Ascending aorta (tissue), 2 donors: ENCODE measurements at regions not wholly inside any gene's neighbourhood (a gene's known extent, or its start where the extent isn't known, plus 50 kb on each side); places are given as distances from the start of the nearest gene placed in this dataset.

Experiments used
- DNase-seq, 2 donors: peaks; one replicate each; pipeline ENCODE4 v3.0.0-alpha.2; 2019; ENCODE audit warnings: low spot score in 2 of 2
- H3K27ac ChIP-seq, 2 donors: fragments of 200-600 bp; sonication (generic); one replicate each; pipeline ENCODE4 v1.5.1; 2016 to 2017; ENCODE audit warnings: mild to moderate bottlenecking in 1 of 2
- H3K27me3 ChIP-seq: fragments of 200-600 bp; sonication (generic); one replicate; pipeline ENCODE4 v1.5.1; 2017
- H3K36me3 ChIP-seq, 2 donors: fragments of 200-600 bp; sonication (generic); one replicate each; pipeline ENCODE4 v1.5.1; 2016
- H3K4me1 ChIP-seq, 2 donors: fragments of 200-600 bp; sonication (generic); one replicate each; pipeline ENCODE4 v1.5.1; 2016 to 2017; ENCODE audit warnings: mild to moderate bottlenecking in 1 of 2
- H3K4me3 ChIP-seq, 2 donors: fragments of 200-600 bp; sonication (generic); one replicate each; pipeline ENCODE4 v1.5.1; 2016 to 2017; ENCODE audit warnings: mild to moderate bottlenecking in 1 of 2
- H3K9me3 ChIP-seq, 2 donors: fragments of 200-600 bp; sonication (generic); one replicate each; pipeline ENCODE4 v1.5.1; 2016
- intact Hi-C: fragments of 100-400 bp; cut with DNase I; formaldehyde crosslinking; loops from one replicate; pipeline ENCODE4 v1.15.1; 2023
- TF ChIP-seq, protein P1 (sequence below), 3 experiments: fragments of 200-600 bp in 2 of 3; fragments of 450-650 bp in 1 of 3; sonication (generic) in 2 of 3; IDR thresholded peaks; one replicate each; pipeline ENCODE4 v1.5.1; 2016 to 2019; ENCODE audit warnings: antibody characterized with exemption in 3 of 3, mild to moderate bottlenecking in 1 of 3, moderate library complexity in 1 of 3

GRCh38 chr19:31416548-31416947, 67.3 kb upstream of the TSHZ3 start:
- H3K4me1 ChIP-seq = no peaks in the 10 kb centered on the region
- DNase-seq = no peak
- TF ChIP-seq, protein P1, sequence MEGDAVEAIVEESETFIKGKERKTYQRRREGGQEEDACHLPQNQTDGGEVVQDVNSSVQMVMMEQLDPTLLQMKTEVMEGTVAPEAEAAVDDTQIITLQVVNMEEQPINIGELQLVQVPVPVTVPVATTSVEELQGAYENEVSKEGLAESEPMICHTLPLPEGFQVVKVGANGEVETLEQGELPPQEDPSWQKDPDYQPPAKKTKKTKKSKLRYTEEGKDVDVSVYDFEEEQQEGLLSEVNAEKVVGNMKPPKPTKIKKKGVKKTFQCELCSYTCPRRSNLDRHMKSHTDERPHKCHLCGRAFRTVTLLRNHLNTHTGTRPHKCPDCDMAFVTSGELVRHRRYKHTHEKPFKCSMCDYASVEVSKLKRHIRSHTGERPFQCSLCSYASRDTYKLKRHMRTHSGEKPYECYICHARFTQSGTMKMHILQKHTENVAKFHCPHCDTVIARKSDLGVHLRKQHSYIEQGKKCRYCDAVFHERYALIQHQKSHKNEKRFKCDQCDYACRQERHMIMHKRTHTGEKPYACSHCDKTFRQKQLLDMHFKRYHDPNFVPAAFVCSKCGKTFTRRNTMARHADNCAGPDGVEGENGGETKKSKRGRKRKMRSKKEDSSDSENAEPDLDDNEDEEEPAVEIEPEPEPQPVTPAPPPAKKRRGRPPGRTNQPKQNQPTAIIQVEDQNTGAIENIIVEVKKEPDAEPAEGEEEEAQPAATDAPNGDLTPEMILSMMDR (IDR thresholded peaks at IDR 0.05) = no peak
- no peaks in the 10 kb centered on the region for H3K36me3 ChIP-seq
- no peaks in the 10 kb centered on the region for H3K27me3 ChIP-seq
- intact Hi-C loops = no loop called here
- no peak overlapping the region for H3K4me3 ChIP-seq
- no peaks in the 10 kb centered on the region for H3K9me3 ChIP-seq
- no peak overlapping the region for H3K27ac ChIP-seq

GRCh38 chr19:31418055-31418454, 68.8 kb upstream of the TSHZ3 start:
- H3K27ac ChIP-seq = no peak overlapping the region
- no peak overlapping the region for H3K4me3 ChIP-seq
- intact Hi-C loops = no loop called here
- no peak for DNase-seq
- no peaks in the 10 kb centered on the region for H3K4me1 ChIP-seq
- no peaks in the 10 kb centered on the region for H3K36me3 ChIP-seq
- no peaks in the 10 kb centered on the region for H3K9me3 ChIP-seq
- no peaks in the 10 kb centered on the region for H3K27me3 ChIP-seq
- TF ChIP-seq, protein P1 (IDR thresholded peaks at IDR 0.05) = no peak

- intact Hi-C loops = no loop called here
- no peak overlapping the region for H3K27ac ChIP-seq
- no peaks in the 10 kb centered on the region for H3K4me1 ChIP-seq
- TF ChIP-seq, protein P1 (IDR thresholded peaks at IDR 0.05) = no peak
- no peaks in the 10 kb centered on the region for H3K27me3 ChIP-seq
- no peak overlapping the region for H3K4me3 ChIP-seq
- DNase-seq = no peak
- no peaks in the 10 kb centered on the region for H3K9me3 ChIP-seq
- H3K36me3 ChIP-seq = no peaks in the 10 kb centered on the region
Measured at GRCh38 chr19:31418692-31419430, 69.6 kb upstream of the TSHZ3 start.

DNA sequence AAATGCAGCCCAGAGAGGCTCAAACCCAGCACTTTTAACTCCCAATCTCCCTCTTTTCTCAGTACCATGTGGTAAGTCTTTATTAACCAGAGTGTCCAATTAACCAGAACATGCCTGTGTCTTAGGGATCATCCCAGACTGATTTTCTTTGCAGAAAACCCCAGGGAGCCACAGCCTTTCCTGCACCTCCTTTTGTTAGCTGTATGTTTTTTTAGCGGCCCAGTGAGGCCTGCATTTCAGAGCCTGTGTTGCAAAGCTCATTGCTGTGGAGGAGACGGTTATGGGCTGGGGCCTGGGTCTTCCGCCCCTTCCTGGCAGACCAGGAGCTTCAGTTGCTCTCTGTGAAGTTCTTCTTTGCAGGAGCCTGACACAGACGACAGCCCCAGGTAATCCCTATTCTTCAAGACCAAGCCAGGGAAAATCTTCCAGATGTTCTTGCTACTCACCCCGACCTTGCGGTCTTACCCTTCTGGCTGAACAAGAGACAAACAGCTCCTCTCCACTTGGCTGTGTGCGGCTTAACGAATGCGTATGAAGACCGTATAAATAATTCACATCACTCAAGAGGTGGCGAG, 70.7 kb upstream of the TSHZ3 start:
- Histone ChIP-seq H3K9me3 (no peaks in the 10 kb centered on the region), H3K4me1 (no peaks in the 10 kb centered on the region), H3K27me3 (no peaks in the 10 kb centered on the region), H3K27ac (no peak overlapping the region), H3K4me3 (no peak overlapping the region), H3K36me3 (no peaks in the 10 kb centered on the region)
- no peak for DNase-seq
- intact Hi-C loops = no loop called here
- TF ChIP-seq, protein P1 (IDR thresholded peaks at IDR 0.05) = no peak

DNA sequence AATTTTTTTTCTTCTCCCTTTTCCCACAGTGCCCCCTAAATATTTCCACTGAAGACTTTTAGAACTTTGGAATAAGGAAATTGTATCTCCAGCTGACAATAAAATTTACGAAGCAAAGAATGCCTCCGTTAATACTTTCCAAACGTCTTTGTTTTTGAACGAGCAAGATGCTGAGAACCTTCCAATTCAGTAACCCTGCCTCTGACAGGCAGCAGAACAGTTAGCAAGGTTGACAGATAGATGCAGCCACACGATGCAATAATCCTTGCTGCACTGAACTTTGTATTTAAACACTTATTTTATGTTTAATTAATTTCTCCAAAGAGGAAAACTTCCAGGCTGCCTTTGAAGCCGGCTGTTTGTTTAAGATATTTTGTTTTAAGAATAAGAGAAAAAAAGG, 71.8 kb upstream of the TSHZ3 start:
- H3K4me3 ChIP-seq = no peak overlapping the region
- DNase-seq = no peak
- TF ChIP-seq, protein P1 (IDR thresholded peaks at IDR 0.05) = no peak
- H3K9me3 ChIP-seq = no peaks in the 10 kb centered on the region
- intact Hi-C loops = no loop called here
- H3K4me1 ChIP-seq = no peaks in the 10 kb centered on the region
- H3K27ac ChIP-seq = no peak overlapping the region
- no peaks in the 10 kb centered on the region for H3K27me3 ChIP-seq
- no peaks in the 10 kb centered on the region for H3K36me3 ChIP-seq
